Spleen (tissue), 7 donors: ENCODE measurements at regions not wholly inside any gene's neighbourhood (a gene's known extent, or its start where the extent isn't known, plus 50 kb on each side); places are given as distances from the start of the nearest gene placed in this dataset.

Experiments used
- CTCF ChIP-seq, 11 experiments: fragments of 200-600 bp in 7 of 11; fragments of 450-650 bp in 4 of 11; sonication (generic) in 4 of 11; IDR thresholded peaks in 8 of 11; conservative IDR thresholded peaks in 3 of 11; 1 replicate in 7 of 11; 2 replicates in 4 of 11; pipeline versions ENCODE4 v1.4.0 to v1.8.0; 2016 to 2021; ENCODE audit warnings: antibody characterized with exemption in 11 of 11, inconsistent platforms in 4 of 11, mild to moderate bottlenecking in 1 of 11
- POLR2A ChIP-seq, 3 donors: fragments of 450-650 bp; IDR thresholded peaks; one replicate each; pipeline ENCODE4 v1.5.1; 2017; ENCODE audit warnings: antibody characterized with exemption in 3 of 3, mild to moderate bottlenecking in 1 of 3
- POLR2AphosphoS5 ChIP-seq, 3 donors: sonication (generic); formaldehyde crosslinking; IDR thresholded peaks; one replicate each; pipeline ENCODE4 v1.5.1; 2017; ENCODE audit warnings: antibody characterized with exemption in 3 of 3
- donor health status: DM: no; HTN: no; CAD: no; lungs with moderate emphysema.
- donor health status: DM: no; HTN: no; CAD: no.
- donor health status: DM: no; HTN: no; CAD: no.

- TF ChIP-seq CTCF (IDR thresholded peaks at IDR 0.05 in 8 of 11, conservative IDR thresholded peaks at IDR 0.05 in 3 of 11) (no peak), POLR2A (IDR thresholded peaks at IDR 0.05) (no peak), POLR2AphosphoS5 (IDR thresholded peaks at IDR 0.05) (no peak)
These were observed 477.9 kb downstream of the MIAT start for GRCh38 chr22:27135031-27135981.
